BJ (cell line): ENCODE measurements at regions not wholly inside any gene's neighbourhood (a gene's known extent, or its start where the extent isn't known, plus 50 kb on each side); places are given as distances from the start of the nearest gene placed in this dataset.

ENCODE experiments used
- CTCF ChIA-PET: fragments of 350-600 bp; formaldehyde crosslinking; extraction: SDS; loops from one replicate; lab custom pipeline; 2021; ENCODE audit warnings: antibody characterized with exemption, inconsistent platforms; lab: Yijun Ruan, JAX
- POLR2A ChIA-PET: fragments of 300-600 bp; sonication (Branson Sonifier 250); formaldehyde crosslinking; extraction: SDS; loops from one replicate; lab custom pipeline; 2021; ENCODE audit warnings: antibody characterized with exemption; lab: Charles Lee
- DNase-seq: peaks from one replicate; pipeline ENCODE4 v3.0.0-alpha.2; 2011; ENCODE audit warnings: low read depth
- H3K27me3 ChIP-seq: 2 replicates; pipeline ENCODE4 v1.6.0; 2011; ENCODE audit warnings: low read length; ENCODE audit not compliant: control insufficient read depth, insufficient read depth
- H3K36me3 ChIP-seq: 2 replicates; pipeline ENCODE4 v1.5.1; 2011; ENCODE audit warnings: low read length; ENCODE audit not compliant: control insufficient read depth, insufficient read depth
- H3K4me3 ChIP-seq: 2 replicates; pipeline ENCODE4 v1.5.1; 2011; ENCODE audit warnings: low read depth, mild to moderate bottlenecking, control low read depth, low read length
- CTCF ChIP-seq: IDR thresholded peaks from 2 replicates; pipeline ENCODE4 v1.5.1; 2011; ENCODE audit warnings: low read depth, mild to moderate bottlenecking, control low read depth, inconsistent platforms, low read length, moderate library complexity; ENCODE audit not compliant: insufficient read depth

GRCh38 chr10:9305018-9305655, 1250.6 kb downstream of the GATA3 start:
- DNase-seq, result no peak
- Histone ChIP-seq H3K27me3 (no peaks in the 10 kb centered on the region; the same call in 1 of the 2 replicates), H3K36me3 (no peaks in the 10 kb centered on the region), H3K4me3 (no peak overlapping the region)
- CTCF ChIA-PET, result interaction anchor here (0.6 to 1.0 kb wide), 4 partner anchors 389 to 1780 kb away, joined by 3 to 4 read pairs (median 3); no protein-coding TSS in a partner anchor
- POLR2A ChIA-PET, result no interaction called here
- TF ChIP-seq CTCF, result peak; percentile 45

GRCh38 chr10:9311702-9312499, 1257.4 kb downstream of the GATA3 start:
- Histone ChIP-seq H3K36me3 (no peaks in the 10 kb centered on the region), H3K4me3 (no peak overlapping the region), H3K27me3 (peaks cover 2% of the 10 kb centered on the region)
- POLR2A ChIA-PET, result no interaction called here
- CTCF ChIA-PET, result interaction anchor here (0.8 to 1.4 kb wide), 3 partner anchors 17 to 1786 kb away, joined by 3 read pairs; no protein-coding TSS in a partner anchor
- TF ChIP-seq CTCF, result peak; percentile 39
- DNase-seq, result no peak

- Histone ChIP-seq H3K4me3 (no peak overlapping the region), H3K27me3 (peaks cover 2% of the 10 kb centered on the region), H3K36me3 (no peaks in the 10 kb centered on the region)
- TF ChIP-seq CTCF, result no peak
- ChIA-PET POLR2A (no interaction called here), CTCF (interaction anchor here (0.6 to 1.1 kb wide), 2 partner anchors 388 to 1790 kb away, joined by 3 to 4 read pairs; no protein-coding TSS in a partner anchor)
- no peak for DNase-seq
Observed at GRCh38 chr10:9315292-9315691, 1260.8 kb downstream of the GATA3 start.

GRCh38 chr10:9331583-9332008, 1277.1 kb downstream of the GATA3 start:
- Histone ChIP-seq H3K4me3 (no peak overlapping the region), H3K36me3 (no peaks in the 10 kb centered on the region), H3K27me3 (no peaks in the 10 kb centered on the region)
- ChIA-PET CTCF (interaction anchor here (0.8 to 1.9 kb wide), 5 partner anchors 9 to 1938 kb away, joined by 3 to 9 read pairs (median 6); no protein-coding TSS in a partner anchor), POLR2A (no interaction called here)
- DNase-seq, result peak; percentile 4
- TF ChIP-seq CTCF, result peak; percentile 67

- no peak overlapping the region for H3K4me3 ChIP-seq
- no peaks in the 10 kb centered on the region for H3K27me3 ChIP-seq
- no peak for DNase-seq
- H3K36me3 ChIP-seq, result no peaks in the 10 kb centered on the region
- TF ChIP-seq CTCF, result no peak
- ChIA-PET POLR2A (no interaction called here), CTCF (interaction anchor here (1.7 kb wide), 1 partner anchor 1938 kb away, joined by 4 read pairs; no protein-coding TSS in a partner anchor)
Observed at GRCh38 chr10:9334270-9334669, 1279.8 kb downstream of the GATA3 start.
